ENCODE measurements at regions not wholly inside any gene's neighbourhood (a gene's known extent, or its start where the extent isn't known, plus 50 kb on each side); places are given as distances from the start of the nearest gene placed in this dataset.

GRCh38 chr18:37676276-37676675, 110.7 kb upstream of the CELF4 start:
- DNase-seq: no peak
- H3K27me3 ChIP-seq (ENCODE audit: control insufficient read depth in 1 of 2, insufficient read depth in 1 of 2, low read length in 2 of 2): no peaks in the 10 kb centered on the region
- no peak overlapping the region for H4K91ac ChIP-seq (ENCODE audit: low read length)
- no peak overlapping the region for H3K18ac ChIP-seq (ENCODE audit: low read depth in 1 of 2, low read length in 2 of 2)
- H2AFZ ChIP-seq (ENCODE audit: low read depth, low read length): no peak overlapping the region
- no peaks in the 10 kb centered on the region for H3K4me1 ChIP-seq (ENCODE audit: control insufficient read depth, insufficient read depth, low read depth, low read length)
- H2BK120ac ChIP-seq (ENCODE audit: low read depth, low read length): no peak overlapping the region
- no peaks in the 10 kb centered on the region for H3K79me1 ChIP-seq (replicated peaks; ENCODE audit: low read length, poor library complexity, severe bottlenecking)
- H3K4me2 ChIP-seq (ENCODE audit: low read length, poor library complexity, severe bottlenecking): no peak overlapping the region
- no peak overlapping the region for H2BK15ac ChIP-seq (ENCODE audit: low read depth, poor library complexity, severe bottlenecking)
- no peak overlapping the region for H3K14ac ChIP-seq (ENCODE audit: low read length in 2 of 2)
- no peaks in the 10 kb centered on the region for H3K9me3 ChIP-seq (ENCODE audit: control insufficient read depth, low read length)
- no peak overlapping the region for H2BK5ac ChIP-seq (ENCODE audit: low read depth, low read length, poor library complexity, severe bottlenecking)
- 62% methylated on average over 1 of the region's 1 CpG for WGBS
- no peak overlapping the region for H3K4me3 ChIP-seq (ENCODE audit: insufficient read depth in 1 of 2, low read depth in 1 of 2, low read length in 2 of 2)
- H4K8ac ChIP-seq (ENCODE audit: low read length): no peak overlapping the region
- no peak overlapping the region for H3K27ac ChIP-seq (ENCODE audit: low read length, poor library complexity, severe bottlenecking)
- H2AK5ac ChIP-seq (ENCODE audit: low read length, severe bottlenecking): no peak overlapping the region
- no peaks in the 10 kb centered on the region for H3K36me3 ChIP-seq (ENCODE audit: control insufficient read depth in 1 of 2, insufficient read depth in 2 of 2, low read depth in 1 of 2, low read length in 2 of 2)
- H3K9ac ChIP-seq (ENCODE audit: low read length): no peak overlapping the region
- H2BK12ac ChIP-seq (ENCODE audit: low read length in 2 of 2): no peak overlapping the region
- H3K4ac ChIP-seq (ENCODE audit: low read depth in 1 of 2, low read length in 2 of 2): no peak overlapping the region
- no peak overlapping the region for H3K23ac ChIP-seq (ENCODE audit: low read length in 2 of 2)

GRCh38 chr18:37675699-37676098, 110.1 kb upstream of the CELF4 start:
- Histone ChIP-seq H2AK5ac (ENCODE audit: low read length, severe bottlenecking) (no peak overlapping the region), H3K36me3 (ENCODE audit: control insufficient read depth in 1 of 2, insufficient read depth in 2 of 2, low read depth in 1 of 2, low read length in 2 of 2) (no peaks in the 10 kb centered on the region), H3K9ac (ENCODE audit: low read length) (no peak overlapping the region), H3K27ac (ENCODE audit: low read length, poor library complexity, severe bottlenecking) (no peak overlapping the region), H2BK12ac (ENCODE audit: low read length in 2 of 2) (no peak overlapping the region), H3K4ac (ENCODE audit: low read depth in 1 of 2, low read length in 2 of 2) (no peak overlapping the region), H3K9me3 (ENCODE audit: control insufficient read depth, low read length) (no peaks in the 10 kb centered on the region), H3K18ac (ENCODE audit: low read depth in 1 of 2, low read length in 2 of 2) (no peak overlapping the region), H4K91ac (ENCODE audit: low read length) (no peak overlapping the region), H3K4me2 (ENCODE audit: low read length, poor library complexity, severe bottlenecking) (no peak overlapping the region), H3K4me3 (ENCODE audit: insufficient read depth in 1 of 2, low read depth in 1 of 2, low read length in 2 of 2) (no peak overlapping the region), H3K4me1 (ENCODE audit: control insufficient read depth, insufficient read depth, low read depth, low read length) (no peaks in the 10 kb centered on the region), H3K23ac (ENCODE audit: low read length in 2 of 2) (no peak overlapping the region), H2BK15ac (ENCODE audit: low read depth, poor library complexity, severe bottlenecking) (no peak overlapping the region), H2BK5ac (ENCODE audit: low read depth, low read length, poor library complexity, severe bottlenecking) (no peak overlapping the region), H3K79me1 (replicated peaks; ENCODE audit: low read length, poor library complexity, severe bottlenecking) (no peaks in the 10 kb centered on the region), H4K8ac (ENCODE audit: low read length) (no peak overlapping the region), H3K27me3 (ENCODE audit: control insufficient read depth in 1 of 2, insufficient read depth in 1 of 2, low read length in 2 of 2) (no peaks in the 10 kb centered on the region), H3K14ac (ENCODE audit: low read length in 2 of 2) (no peak overlapping the region), H2BK120ac (ENCODE audit: low read depth, low read length) (no peak overlapping the region), H2AFZ (ENCODE audit: low read depth, low read length) (no peak overlapping the region)
- no CpG with 5 or more reads among the region's 1 CpG for WGBS
- no peak for DNase-seq

- Histone ChIP-seq H3K4me2 (ENCODE audit: low read length, poor library complexity, severe bottlenecking) (no peak overlapping the region), H2BK12ac (ENCODE audit: low read length in 2 of 2) (no peak overlapping the region)
- WGBS: 88% methylated on average over 3 of the region's 4 CpGs
Measured at GRCh38 chr18:37674570-37674969, 109.0 kb upstream of the CELF4 start.

GRCh38 chr18:37673671-37674070, 108.1 kb upstream of the CELF4 start:
- no peaks in the 10 kb centered on the region for H3K79me1 ChIP-seq (replicated peaks; ENCODE audit: low read length, poor library complexity, severe bottlenecking)
- DNase-seq: no peak
- H2BK12ac ChIP-seq (ENCODE audit: low read length in 2 of 2): no peak overlapping the region
- no peaks in the 10 kb centered on the region for H3K9me3 ChIP-seq (ENCODE audit: control insufficient read depth, low read length)
- no peak overlapping the region for H3K9ac ChIP-seq (ENCODE audit: low read length)
- H3K27ac ChIP-seq (ENCODE audit: low read length, poor library complexity, severe bottlenecking): no peak overlapping the region
- H3K14ac ChIP-seq (ENCODE audit: low read length in 2 of 2): no peak overlapping the region
- no peak overlapping the region for H2AK5ac ChIP-seq (ENCODE audit: low read length, severe bottlenecking)
- H3K4me2 ChIP-seq (ENCODE audit: low read length, poor library complexity, severe bottlenecking): no peak overlapping the region
- no peaks in the 10 kb centered on the region for H3K36me3 ChIP-seq (ENCODE audit: control insufficient read depth in 1 of 2, insufficient read depth in 2 of 2, low read depth in 1 of 2, low read length in 2 of 2)
- no peak overlapping the region for H2BK5ac ChIP-seq (ENCODE audit: low read depth, low read length, poor library complexity, severe bottlenecking)
- H3K23ac ChIP-seq (ENCODE audit: low read length in 2 of 2): no peak overlapping the region
- H2AFZ ChIP-seq (ENCODE audit: low read depth, low read length): no peak overlapping the region
- WGBS: 78% methylated on average over 8 of the region's 9 CpGs
- no peak overlapping the region for H2BK120ac ChIP-seq (ENCODE audit: low read depth, low read length)
- no peak overlapping the region for H4K91ac ChIP-seq (ENCODE audit: low read length)
- H3K18ac ChIP-seq (ENCODE audit: low read depth in 1 of 2, low read length in 2 of 2): no peak overlapping the region
- no peak overlapping the region for H4K8ac ChIP-seq (ENCODE audit: low read length)
- no peaks in the 10 kb centered on the region for H3K4me1 ChIP-seq (ENCODE audit: control insufficient read depth, insufficient read depth, low read depth, low read length)
- H3K4me3 ChIP-seq (ENCODE audit: insufficient read depth in 1 of 2, low read depth in 1 of 2, low read length in 2 of 2): no peak overlapping the region
- H2BK15ac ChIP-seq (ENCODE audit: low read depth, poor library complexity, severe bottlenecking): no peak overlapping the region
- no peaks in the 10 kb centered on the region for H3K27me3 ChIP-seq (ENCODE audit: control insufficient read depth in 1 of 2, insufficient read depth in 1 of 2, low read length in 2 of 2)
- no peak overlapping the region for H3K4ac ChIP-seq (ENCODE audit: low read depth in 1 of 2, low read length in 2 of 2)

More at GRCh38 chr18:37674570-37674969, 109.0 kb upstream of the CELF4 start:
- Histone ChIP-seq H2BK120ac (ENCODE audit: low read depth, low read length) (no peak overlapping the region), H3K14ac (ENCODE audit: low read length in 2 of 2) (no peak overlapping the region), H2AFZ (ENCODE audit: low read depth, low read length) (no peak overlapping the region), H3K27me3 (ENCODE audit: control insufficient read depth in 1 of 2, insufficient read depth in 1 of 2, low read length in 2 of 2) (no peaks in the 10 kb centered on the region), H2BK5ac (ENCODE audit: low read depth, low read length, poor library complexity, severe bottlenecking) (no peak overlapping the region), H3K9me3 (ENCODE audit: control insufficient read depth, low read length) (no peaks in the 10 kb centered on the region), H3K79me1 (replicated peaks; ENCODE audit: low read length, poor library complexity, severe bottlenecking) (no peaks in the 10 kb centered on the region), H3K18ac (ENCODE audit: low read depth in 1 of 2, low read length in 2 of 2) (no peak overlapping the region), H4K91ac (ENCODE audit: low read length) (no peak overlapping the region), H3K27ac (ENCODE audit: low read length, poor library complexity, severe bottlenecking) (no peak overlapping the region), H3K23ac (ENCODE audit: low read length in 2 of 2) (no peak overlapping the region), H2BK15ac (ENCODE audit: low read depth, poor library complexity, severe bottlenecking) (no peak overlapping the region), H2AK5ac (ENCODE audit: low read length, severe bottlenecking) (no peak overlapping the region), H4K8ac (ENCODE audit: low read length) (no peak overlapping the region), H3K36me3 (ENCODE audit: control insufficient read depth in 1 of 2, insufficient read depth in 2 of 2, low read depth in 1 of 2, low read length in 2 of 2) (no peaks in the 10 kb centered on the region), H3K4me1 (ENCODE audit: control insufficient read depth, insufficient read depth, low read depth, low read length) (no peaks in the 10 kb centered on the region), H3K9ac (ENCODE audit: low read length) (no peak overlapping the region), H3K4me3 (ENCODE audit: insufficient read depth in 1 of 2, low read depth in 1 of 2, low read length in 2 of 2) (no peak overlapping the region), H3K4ac (ENCODE audit: low read depth in 1 of 2, low read length in 2 of 2) (no peak overlapping the region)
- DNase-seq: no peak
